ENCODE measurements at regions not wholly inside any gene's neighbourhood (a gene's known extent, or its start where the extent isn't known, plus 50 kb on each side); places are given as distances from the start of the nearest gene placed in this dataset.

- no peak for DNase-seq (ENCODE audit: low read depth, low spot score)
Observed at GRCh38 chr2:14313341-14313740, 319.2 kb upstream of the LRATD1 start.

- DNase-seq (ENCODE audit: low read depth, low spot score), result no peak
Observed at GRCh38 chr2:14316594-14316993, 315.9 kb upstream of the LRATD1 start.

- DNase-seq (ENCODE audit: low read depth, low spot score), result no peak
Observed at GRCh38 chr2:14321357-14321756, 311.2 kb upstream of the LRATD1 start.

- DNase-seq (ENCODE audit: low read depth, low spot score), result no peak
Observed at GRCh38 chr2:14322306-14322705, 310.2 kb upstream of the LRATD1 start.

GRCh38 chr2:14324308-14324707, 308.2 kb upstream of the LRATD1 start:
- DNase-seq (ENCODE audit: low read depth, low spot score), result no peak

- no peak for DNase-seq (ENCODE audit: low read depth, low spot score)
Observed at GRCh38 chr2:14330884-14331283, 301.6 kb upstream of the LRATD1 start.

- DNase-seq (ENCODE audit: low read depth, low spot score), result no peak
Observed at GRCh38 chr2:14336759-14337382, 295.6 kb upstream of the LRATD1 start.

GRCh38 chr2:14340703-14341102, 291.8 kb upstream of the LRATD1 start:
- DNase-seq (ENCODE audit: low read depth, low spot score), result no peak

- no peak for DNase-seq (ENCODE audit: low read depth, low spot score)
Observed at GRCh38 chr2:14342313-14342712, 290.2 kb upstream of the LRATD1 start.

GRCh38 chr2:14344355-14344754, 288.2 kb upstream of the LRATD1 start:
- DNase-seq (ENCODE audit: low read depth, low spot score), result no peak

GRCh38 chr2:14348247-14348646, 284.3 kb upstream of the LRATD1 start:
- DNase-seq (ENCODE audit: low read depth, low spot score), result no peak

GRCh38 chr2:14350856-14351255, 281.7 kb upstream of the LRATD1 start:
- DNase-seq (ENCODE audit: low read depth, low spot score), result no peak

- no peak for DNase-seq (ENCODE audit: low read depth, low spot score)
Observed at GRCh38 chr2:14352067-14352466, 280.4 kb upstream of the LRATD1 start.

GRCh38 chr2:14354231-14354630, 278.3 kb upstream of the LRATD1 start:
- DNase-seq (ENCODE audit: low read depth, low spot score), result no peak

- no peak for DNase-seq (ENCODE audit: low read depth, low spot score)
Observed at GRCh38 chr2:14355102-14355501, 277.4 kb upstream of the LRATD1 start.

GRCh38 chr2:14358339-14358738, 274.2 kb upstream of the LRATD1 start:
- DNase-seq (ENCODE audit: low read depth, low spot score), result no peak

- DNase-seq (ENCODE audit: low read depth, low spot score), result no peak
Observed at GRCh38 chr2:14358774-14359173, 273.7 kb upstream of the LRATD1 start.

GRCh38 chr2:14363137-14363536, 269.4 kb upstream of the LRATD1 start:
- DNase-seq (ENCODE audit: low read depth, low spot score), result no peak

GRCh38 chr2:14363976-14364375, 268.5 kb upstream of the LRATD1 start:
- no peak for DNase-seq (ENCODE audit: low read depth, low spot score)

- DNase-seq (ENCODE audit: low read depth, low spot score), result no peak
Observed at GRCh38 chr2:14364471-14364870, 268.0 kb upstream of the LRATD1 start.

- DNase-seq (ENCODE audit: low read depth, low spot score), result no peak
Observed at GRCh38 chr2:14385043-14385442, 247.5 kb upstream of the LRATD1 start.

GRCh38 chr2:14387332-14387731, 245.2 kb upstream of the LRATD1 start:
- DNase-seq (ENCODE audit: low read depth, low spot score), result no peak

- DNase-seq (ENCODE audit: low read depth, low spot score), result no peak
Observed at GRCh38 chr2:14388724-14389123, 243.8 kb upstream of the LRATD1 start.

- DNase-seq (ENCODE audit: low read depth, low spot score), result no peak
Observed at GRCh38 chr2:14396533-14397083, 235.9 kb upstream of the LRATD1 start.

All from pulmonary artery endothelial cell (primary cell).